ENCODE measurements at regions not wholly inside any gene's neighbourhood (a gene's known extent, or its start where the extent isn't known, plus 50 kb on each side); places are given as distances from the start of the nearest gene placed in this dataset.
"Not testable (repeated sequence)": the region's sequence is repeated elsewhere in the genome, so short reads cannot be mapped to it uniquely, and the experiment has no call there.

DNA sequence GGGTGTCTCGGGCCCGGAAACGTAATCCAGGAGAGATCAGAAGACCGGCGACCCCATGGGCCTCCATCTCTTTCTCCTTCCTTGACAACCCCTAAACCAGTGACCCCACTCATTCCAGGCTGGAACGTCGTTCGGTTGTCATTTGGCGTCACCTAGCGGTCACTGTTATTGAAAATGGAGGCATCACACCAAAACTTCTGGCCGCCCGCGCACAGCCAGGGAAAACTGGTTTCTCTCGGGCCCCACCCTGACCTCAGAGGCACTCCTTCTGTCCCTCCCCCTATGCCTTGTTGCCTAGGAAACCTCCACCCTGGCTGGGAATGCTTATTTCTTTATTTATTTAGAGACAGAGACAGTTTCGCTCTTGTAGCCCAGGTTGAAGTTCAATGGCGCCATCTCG lies 2327.3 kb upstream of the TPTE start:
- DNase-seq, result not testable (repeated sequence)

DNA sequence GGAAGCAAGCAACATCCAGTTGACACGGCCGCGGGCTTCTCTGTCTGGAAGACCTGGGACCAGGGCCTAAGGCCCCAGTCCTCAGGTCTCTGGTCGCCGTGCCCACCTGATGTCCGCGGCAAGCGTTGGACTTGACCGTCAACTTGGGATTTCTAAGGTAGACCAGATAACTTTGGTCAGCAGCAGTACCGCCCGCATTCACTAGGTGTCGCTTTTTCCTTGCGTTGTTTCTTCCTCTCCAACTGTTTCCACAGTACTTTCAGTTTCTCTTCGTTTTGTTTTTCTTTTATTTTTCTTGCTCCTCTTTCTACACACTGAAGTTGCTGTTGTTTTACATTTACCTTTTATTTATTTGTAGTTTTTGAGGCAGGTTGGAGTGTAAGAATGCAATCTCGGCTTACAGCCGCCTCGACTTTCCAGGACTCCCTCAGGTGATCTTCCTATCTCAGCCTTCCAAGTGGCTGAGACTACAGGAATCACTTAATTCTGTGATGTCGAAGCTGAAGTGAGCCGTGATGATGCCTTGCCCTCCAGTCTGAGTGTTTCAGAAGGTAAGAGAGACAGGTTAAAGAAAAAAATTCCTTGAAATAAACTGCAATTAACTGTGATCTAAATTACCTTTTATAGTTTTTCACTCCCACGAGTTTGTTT lies 2323.9 kb upstream of the TPTE start:
- DNase-seq, result not testable (repeated sequence)

DNA sequence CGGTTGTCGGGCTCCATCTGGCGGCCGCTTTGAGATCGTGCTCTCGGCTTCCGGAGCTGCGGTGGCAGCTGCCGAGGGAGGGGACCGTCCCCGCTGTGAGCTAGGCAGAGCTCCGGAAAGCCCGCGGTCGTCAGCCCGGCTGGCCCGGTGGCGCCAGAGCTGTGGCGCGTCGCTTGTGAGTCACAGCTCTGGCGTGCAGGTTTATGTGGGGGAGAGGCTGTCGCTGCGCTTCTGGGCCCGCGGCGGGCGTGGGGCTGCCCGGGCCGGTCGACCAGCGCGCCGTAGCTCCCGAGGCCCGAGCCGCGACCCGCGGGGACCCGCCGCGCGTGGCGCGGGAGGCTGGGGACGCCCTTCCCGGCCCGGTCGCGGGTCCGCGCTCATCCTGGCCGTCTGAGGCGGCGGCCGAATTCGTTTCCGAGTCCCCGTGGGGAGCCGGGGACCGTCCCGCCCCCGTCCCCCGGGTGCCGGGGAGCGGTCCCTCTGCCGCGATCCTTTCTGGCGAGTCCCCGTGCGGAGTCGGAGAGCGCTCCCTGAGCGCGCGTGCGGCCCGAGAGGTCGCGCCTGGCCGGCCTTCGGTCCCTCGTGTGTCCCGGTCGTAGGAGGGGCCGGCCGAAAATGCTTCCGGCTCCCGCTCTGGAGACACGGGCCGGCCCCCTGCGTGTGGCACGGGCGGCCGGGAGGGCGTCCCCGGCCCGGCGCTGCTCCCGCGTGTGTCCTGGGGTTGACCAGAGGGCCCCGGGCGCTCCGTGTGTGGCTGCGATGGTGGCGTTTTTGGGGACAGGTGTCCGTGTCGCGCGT lies 2316.1 kb upstream of the TPTE start:
- DNase-seq, result not testable (repeated sequence)

DNA sequence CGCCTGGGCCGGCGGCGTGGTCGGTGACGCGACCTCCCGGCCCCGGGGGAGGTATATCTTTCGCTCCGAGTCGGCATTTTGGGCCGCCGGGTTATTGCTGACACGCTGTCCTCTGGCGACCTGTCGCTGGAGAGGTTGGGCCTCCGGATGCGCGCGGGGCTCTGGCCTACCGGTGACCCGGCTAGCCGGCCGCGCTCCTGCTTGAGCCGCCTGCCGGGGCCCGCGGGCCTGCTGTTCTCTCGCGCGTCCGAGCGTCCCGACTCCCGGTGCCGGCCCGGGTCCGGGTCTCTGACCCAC lies 2315.5 kb upstream of the TPTE start:
- DNase-seq, result not testable (repeated sequence)

DNA sequence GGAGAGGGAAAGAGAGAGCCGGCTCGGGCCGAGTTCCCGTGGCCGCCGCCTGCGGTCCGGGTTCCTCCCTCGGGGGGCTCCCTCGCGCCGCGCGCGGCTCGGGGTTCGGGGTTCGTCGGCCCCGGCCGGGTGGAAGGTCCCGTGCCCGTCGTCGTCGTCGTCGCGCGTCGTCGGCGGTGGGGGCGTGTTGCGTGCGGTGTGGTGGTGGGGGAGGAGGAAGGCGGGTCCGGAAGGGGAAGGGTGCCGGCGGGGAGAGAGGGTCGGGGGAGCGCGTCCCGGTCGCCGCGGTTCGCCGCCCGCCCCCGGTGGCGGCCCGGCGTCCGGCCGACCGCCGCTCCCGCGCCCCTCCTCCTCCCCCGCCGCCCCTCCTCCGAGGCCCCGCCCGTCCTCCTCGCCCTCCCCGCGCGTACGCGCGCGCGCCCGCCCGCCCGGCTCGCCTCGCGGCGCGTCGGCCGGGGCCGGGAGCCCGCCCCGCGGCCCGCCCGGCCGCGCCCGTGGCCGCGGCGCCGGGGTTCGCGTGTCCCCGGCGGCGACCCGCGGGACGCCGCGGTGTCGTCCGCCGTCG lies 2308.3 kb upstream of the TPTE start:
- peak; percentile 3 for DNase-seq

DNA sequence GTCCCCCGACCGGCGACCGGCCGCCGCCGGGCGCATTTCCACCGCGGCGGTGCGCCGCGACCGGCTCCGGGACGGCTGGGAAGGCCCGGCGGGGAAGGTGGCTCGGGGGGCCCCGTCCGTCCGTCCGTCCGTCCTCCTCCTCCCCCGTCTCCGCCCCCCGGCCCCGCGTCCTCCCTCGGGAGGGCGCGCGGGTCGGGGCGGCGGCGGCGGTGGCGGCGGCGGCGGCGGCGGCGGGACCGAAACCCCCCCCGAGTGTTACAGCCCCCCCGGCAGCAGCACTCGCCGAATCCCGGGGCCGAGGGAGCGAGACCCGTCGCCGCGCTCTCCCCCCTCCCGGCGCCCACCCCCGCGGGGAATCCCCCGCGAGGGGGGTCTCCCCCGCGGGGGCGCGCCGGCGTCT lies 2306.8 kb upstream of the TPTE start:
- not testable (repeated sequence) for DNase-seq

DNA sequence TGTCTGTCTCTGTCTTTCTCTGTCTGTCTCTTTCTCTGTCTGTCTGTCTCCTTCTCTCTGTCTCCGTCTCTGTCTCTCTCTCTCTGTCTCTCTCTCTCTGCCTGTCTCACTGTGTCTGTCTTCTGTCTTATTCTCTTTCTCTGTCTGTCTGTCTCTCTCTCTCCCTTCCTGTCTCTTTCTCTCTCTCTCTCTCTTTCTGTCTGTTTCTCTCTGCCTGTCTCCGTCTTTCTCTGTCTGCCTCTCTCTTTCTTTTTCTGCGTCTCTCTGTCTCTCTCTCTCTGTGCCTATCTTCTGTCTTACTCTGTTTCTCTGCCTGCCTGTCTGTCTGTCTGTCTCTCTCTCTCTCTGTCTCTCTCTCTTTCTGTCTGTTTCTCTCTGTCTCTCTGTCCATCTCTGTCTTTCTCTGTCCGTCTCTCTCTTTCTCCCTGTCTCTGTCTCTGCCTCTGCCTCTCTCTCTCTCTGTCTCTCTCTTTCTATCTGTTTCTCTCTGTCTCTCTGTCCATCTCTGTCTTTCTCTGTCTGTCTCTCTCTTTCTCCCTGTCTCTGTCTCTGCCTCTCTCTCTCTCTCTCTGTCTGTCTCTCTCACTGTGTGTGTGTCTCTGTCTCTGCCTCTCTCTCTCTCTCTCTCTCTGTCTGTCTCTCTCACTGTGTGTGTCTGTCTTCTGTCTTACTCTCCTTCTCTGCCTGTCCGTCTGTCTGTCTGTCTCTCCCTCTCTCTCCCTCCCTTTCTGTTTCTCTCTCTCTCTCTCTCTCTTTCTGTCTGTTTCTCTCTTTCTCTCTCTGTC lies 2291.8 kb upstream of the TPTE start:
- not testable (repeated sequence) for DNase-seq

DNA sequence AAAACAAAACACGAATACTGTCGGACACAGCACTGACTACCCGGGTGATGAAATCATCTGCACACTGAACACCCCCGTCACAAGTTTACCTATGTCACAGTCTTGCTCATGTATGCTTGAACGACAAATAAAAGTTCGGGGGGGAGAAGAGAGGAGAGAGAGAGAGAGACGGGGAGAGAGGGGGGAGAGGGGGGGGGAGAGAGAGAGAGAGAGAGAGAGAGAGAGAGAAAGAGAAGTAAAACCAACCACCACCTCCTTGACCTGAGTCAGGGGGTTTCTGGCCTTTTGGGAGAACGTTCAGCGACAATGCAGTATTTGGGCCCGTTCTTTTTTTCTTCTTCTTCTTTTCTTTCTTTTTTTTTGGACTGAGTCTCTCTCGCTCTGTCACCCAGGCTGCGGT lies 2290.1 kb upstream of the TPTE start:
- DNase-seq, result not testable (repeated sequence)

DNA sequence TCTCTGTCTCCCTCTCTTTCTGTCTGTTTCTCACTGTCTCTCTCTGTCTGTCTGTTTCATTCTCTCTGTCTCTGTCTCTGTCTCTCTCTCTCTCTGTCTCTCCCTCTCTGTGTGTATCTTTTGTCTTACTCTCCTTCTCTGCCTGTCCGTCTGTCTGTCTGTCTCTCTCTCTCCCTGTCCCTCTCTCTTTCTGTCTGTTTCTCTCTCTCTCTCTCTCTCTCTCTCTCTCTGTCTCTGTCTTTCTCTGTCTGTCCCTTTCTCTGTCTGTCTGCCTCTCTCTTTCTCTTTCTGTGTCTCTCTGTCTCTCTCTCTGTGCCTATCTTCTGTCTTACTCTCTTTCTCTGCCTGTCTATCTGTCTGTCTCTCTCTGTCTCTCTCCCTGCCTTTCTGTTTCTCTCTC lies 2288.4 kb upstream of the TPTE start:
- DNase-seq, result not testable (repeated sequence)

DNA sequence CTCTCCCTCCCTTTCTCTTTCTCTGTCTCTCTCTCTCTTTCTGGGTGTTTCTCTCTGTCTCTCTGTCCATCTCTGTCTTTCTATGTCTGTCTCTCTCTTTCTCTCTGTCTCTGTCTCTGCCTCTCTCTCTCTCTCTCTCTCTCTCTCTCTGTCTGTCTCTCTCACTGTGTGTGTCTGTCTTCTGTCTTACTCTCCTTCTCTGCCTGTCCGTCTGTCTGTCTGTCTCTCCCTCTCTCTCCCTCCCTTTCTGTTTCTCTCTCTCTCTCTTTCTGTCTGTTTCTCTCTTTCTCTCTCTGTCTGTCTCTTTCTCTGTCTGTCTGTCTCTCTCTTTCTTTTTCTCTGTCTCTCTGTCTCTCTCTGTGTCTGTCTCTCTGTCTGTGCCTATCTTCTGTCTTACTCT lies 2287.3 kb upstream of the TPTE start:
- not testable (repeated sequence) for DNase-seq

DNA sequence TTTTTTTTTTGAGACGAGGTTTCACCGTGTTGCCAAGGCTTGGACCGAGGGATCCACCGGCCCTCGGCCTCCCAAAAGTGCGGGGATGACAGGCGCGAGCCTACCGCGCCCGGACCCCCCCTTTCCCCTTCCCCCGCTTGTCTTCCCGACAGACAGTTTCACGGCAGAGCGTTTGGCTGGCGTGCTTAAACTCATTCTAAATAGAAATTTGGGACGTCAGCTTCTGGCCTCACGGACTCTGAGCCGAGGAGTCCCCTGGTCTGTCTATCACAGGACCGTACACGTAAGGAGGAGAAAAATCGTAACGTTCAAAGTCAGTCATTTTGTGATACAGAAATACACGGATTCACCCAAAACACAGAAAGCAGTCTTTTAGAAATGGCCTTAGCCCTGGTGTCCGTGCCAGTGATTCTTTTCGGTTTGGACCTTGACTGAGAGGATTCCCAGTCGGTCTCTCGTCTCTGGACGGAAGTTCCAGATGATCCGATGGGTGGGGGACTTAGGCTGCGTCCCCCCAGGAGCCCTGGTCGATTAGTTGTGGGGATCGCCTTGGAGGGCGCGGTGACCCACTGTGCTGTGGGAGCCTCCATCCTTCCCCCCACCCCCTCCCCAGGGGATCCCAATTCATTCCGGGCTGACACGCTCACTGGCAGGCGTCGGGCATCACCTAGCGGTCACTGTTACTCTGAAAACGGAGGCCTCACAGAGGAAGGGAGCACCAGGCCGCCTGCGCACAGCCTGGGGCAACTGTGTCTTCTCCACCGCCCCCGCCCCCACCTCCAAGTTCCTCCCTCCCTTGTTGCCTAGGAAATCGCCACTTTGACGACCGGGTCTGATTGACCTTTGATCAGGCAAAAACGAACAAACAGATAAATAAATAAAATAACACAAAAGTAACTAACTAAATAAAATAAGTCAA lies 2276.4 kb upstream of the TPTE start:
- DNase-seq, result not testable (repeated sequence)

DNA sequence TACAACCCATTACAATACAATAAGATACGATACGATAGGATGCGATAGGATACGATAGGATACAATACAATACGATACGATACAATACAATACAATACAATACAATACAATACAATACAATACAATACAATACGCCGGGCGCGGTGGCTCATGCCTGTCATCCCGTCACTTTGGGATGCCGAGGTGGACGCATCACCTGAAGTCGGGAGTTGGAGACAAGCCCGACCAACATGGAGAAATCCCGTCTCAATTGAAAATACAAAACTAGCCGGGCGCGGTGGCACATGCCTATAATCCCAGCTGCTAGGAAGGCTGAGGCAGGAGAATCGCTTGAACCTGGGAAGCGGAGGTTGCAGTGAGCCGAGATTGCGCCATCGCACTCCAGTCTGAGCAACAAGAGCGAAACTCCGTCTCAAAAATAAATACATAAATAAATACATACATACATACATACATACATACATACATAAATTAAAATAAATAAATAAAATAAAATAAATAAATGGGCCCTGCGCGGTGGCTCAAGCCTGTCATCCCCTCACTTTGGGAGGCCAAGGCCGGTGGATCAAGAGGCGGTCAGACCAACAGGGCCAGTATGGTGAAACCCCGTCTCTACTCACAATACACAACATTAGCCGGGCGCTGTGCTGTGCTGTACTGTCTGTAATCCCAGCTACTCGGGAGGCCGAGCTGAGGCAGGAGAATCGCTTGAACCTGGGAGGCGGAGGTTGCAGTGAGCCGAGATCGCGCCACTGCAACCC lies 2275.6 kb upstream of the TPTE start:
- not testable (repeated sequence) for DNase-seq

DNA sequence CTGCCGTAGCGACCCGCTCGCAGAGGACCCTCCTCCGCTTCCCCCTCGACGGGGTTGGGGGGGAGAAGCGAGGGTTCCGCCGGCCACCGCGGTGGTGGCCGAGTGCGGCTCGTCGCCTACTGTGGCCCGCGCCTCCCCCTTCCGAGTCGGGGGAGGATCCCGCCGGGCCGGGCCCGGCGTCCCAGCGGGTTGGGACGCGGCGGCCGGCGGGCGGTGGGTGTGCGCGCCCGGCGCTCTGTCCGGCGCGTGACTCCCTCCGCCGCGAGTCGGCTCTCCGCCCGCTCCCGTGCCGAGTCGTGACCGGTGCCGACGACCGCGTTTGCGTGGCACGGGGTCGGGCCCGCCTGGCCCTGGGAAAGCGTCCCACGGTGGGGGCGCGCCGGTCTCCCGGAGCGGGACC lies 2269.7 kb upstream of the TPTE start:
- not testable (repeated sequence) for DNase-seq

DNA sequence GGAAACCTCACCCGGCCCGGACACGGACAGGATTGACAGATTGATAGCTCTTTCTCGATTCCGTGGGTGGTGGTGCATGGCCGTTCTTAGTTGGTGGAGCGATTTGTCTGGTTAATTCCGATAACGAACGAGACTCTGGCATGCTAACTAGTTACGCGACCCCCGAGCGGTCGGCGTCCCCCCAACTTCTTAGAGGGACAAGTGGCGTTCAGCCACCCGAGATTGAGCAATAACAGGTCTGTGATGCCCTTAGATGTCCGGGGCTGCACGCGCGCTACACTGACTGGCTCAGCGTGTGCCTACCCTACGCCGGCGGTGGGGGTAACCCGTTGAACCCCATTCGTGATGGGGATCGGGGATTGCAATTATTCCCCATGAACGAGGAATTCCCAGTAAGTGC lies 2266.3 kb upstream of the TPTE start:
- peak; percentile 4 for DNase-seq

DNA sequence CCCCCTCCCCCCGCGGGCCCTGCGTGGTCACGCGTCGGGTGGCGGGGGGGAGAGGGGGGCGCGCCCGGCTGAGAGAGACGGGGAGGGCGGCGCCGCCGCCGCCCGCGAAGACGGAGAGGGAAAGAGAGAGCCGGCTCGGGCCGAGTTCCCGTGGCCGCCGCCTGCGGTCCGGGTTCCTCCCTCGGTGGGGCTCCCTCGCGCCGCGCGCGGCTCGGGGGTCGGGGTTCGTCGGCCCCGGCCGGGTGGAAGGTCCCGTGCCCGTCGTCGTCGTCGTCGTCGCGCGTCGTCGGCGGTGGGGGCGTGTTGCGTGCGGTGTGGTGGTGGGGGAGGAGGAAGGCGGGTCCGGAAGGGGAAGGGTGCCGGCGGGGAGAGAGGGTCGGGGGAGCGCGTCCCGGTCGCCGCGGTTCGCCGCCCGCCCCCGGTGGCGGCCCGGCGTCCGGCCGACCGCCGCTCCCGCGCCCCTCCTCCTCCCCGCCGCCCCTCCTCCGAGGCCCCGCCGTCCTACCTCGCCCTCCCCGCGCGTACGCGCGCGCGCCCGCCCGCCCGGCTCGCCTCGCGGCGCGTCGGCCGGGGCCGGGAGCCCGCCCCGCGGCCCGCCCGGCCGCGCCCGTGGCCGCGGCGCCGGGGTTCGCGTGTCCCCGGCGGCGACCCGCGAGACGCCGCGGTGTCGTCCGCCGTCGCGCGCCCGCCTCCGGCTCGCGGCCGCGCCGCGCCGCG lies 2264.1 kb upstream of the TPTE start:
- peak; percentile 4 for DNase-seq

DNA sequence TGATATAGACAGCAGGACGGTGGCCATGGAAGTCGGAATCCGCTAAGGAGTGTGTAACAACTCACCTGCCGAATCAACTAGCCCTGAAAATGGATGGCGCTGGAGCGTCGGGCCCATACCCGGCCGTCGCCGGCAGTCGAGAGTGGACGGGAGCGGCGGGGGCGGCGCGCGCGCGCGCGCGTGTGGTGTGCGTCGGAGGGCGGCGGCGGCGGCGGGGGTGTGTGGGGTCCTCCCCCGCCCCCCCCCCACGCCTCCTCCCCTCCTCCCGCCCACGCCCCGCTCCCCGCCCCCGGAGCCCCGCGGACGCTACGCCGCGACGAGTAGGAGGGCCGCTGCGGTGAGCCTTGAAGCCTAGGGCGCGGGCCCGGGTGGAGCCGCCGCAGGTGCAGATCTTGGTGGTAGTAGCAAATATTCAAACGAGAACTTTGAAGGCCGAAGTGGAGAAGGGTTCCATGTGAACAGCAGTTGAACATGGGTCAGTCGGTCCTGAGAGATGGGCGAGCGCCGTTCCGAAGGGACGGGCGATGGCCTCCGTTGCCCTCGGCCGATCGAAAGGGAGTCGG lies 2261.2 kb upstream of the TPTE start:
- not testable (repeated sequence) for DNase-seq
